ENCODE measurements at regions not wholly inside any gene's neighbourhood (a gene's known extent, or its start where the extent isn't known, plus 50 kb on each side); places are given as distances from the start of the nearest gene placed in this dataset.

- Histone ChIP-seq H3K4me1 (ENCODE audit: low read depth) (no peaks in the 10 kb centered on the region), H3K4me3 (no peak overlapping the region), H3K9me3 (no peaks in the 10 kb centered on the region), H3K36me3 (ENCODE audit: low read depth) (no peaks in the 10 kb centered on the region)
- DNase-seq (no peak), ATAC-seq (no peak)
- TF ChIP-seq CTCF (IDR thresholded peaks at IDR 0.05), result no peak
- intact Hi-C loops (cut with DNase I, micrococcal nuclease), result no loop called here
These were observed 330.1 kb downstream of the DHX35 start for GRCh38 chr20:39292193-39292736.

GRCh38 chr20:39291301-39291700 is 329.2 kb downstream of the DHX35 start:
- no peak for TF ChIP-seq CTCF (IDR thresholded peaks at IDR 0.05)
- H3K4me1 ChIP-seq (ENCODE audit: low read depth), result no peaks in the 10 kb centered on the region
- intact Hi-C loops (cut with DNase I, micrococcal nuclease), result no loop called here
- ATAC-seq, result no peak
- peak in 1 of 3 donors; percentile 22 for DNase-seq
- no peaks in the 10 kb centered on the region for H3K9me3 ChIP-seq
- H3K4me3 ChIP-seq, result no peak overlapping the region
- H3K36me3 ChIP-seq (ENCODE audit: low read depth), result no peaks in the 10 kb centered on the region

- TF ChIP-seq CTCF (IDR thresholded peaks at IDR 0.05), result no peak
- Histone ChIP-seq H3K36me3 (ENCODE audit: low read depth) (no peaks in the 10 kb centered on the region), H3K4me3 (no peak overlapping the region), H3K9me3 (no peaks in the 10 kb centered on the region), H3K4me1 (ENCODE audit: low read depth) (no peaks in the 10 kb centered on the region)
- DNase-seq (no peak), ATAC-seq (no peak)
- intact Hi-C loops (cut with DNase I, micrococcal nuclease), result no loop called here
These were observed 328.4 kb downstream of the DHX35 start for GRCh38 chr20:39290575-39290974.

- no peaks in the 10 kb centered on the region for H3K9me3 ChIP-seq
- no peak overlapping the region for H3K4me3 ChIP-seq
- no peak for DNase-seq
- ATAC-seq, result no peak
- no peaks in the 10 kb centered on the region for H3K4me1 ChIP-seq (ENCODE audit: low read depth)
- no peaks in the 10 kb centered on the region for H3K36me3 ChIP-seq (ENCODE audit: low read depth)
- intact Hi-C loops (cut with DNase I, micrococcal nuclease), result no loop called here
- TF ChIP-seq CTCF (IDR thresholded peaks at IDR 0.05), result no peak
These were observed 327.7 kb downstream of the DHX35 start for GRCh38 chr20:39289831-39290230.

GRCh38 chr20:39289316-39289715 is 327.2 kb downstream of the DHX35 start:
- ATAC-seq (no peak), DNase-seq (peak in 1 of 3 donors; percentile 50)
- Histone ChIP-seq H3K4me3 (no peak overlapping the region), H3K4me1 (ENCODE audit: low read depth) (no peaks in the 10 kb centered on the region), H3K36me3 (ENCODE audit: low read depth) (no peaks in the 10 kb centered on the region), H3K9me3 (no peaks in the 10 kb centered on the region)
- intact Hi-C loops (cut with DNase I, micrococcal nuclease), result no loop called here
- no peak for TF ChIP-seq CTCF (IDR thresholded peaks at IDR 0.05)

- Histone ChIP-seq H3K4me3 (no peak overlapping the region), H3K36me3 (ENCODE audit: low read depth) (no peaks in the 10 kb centered on the region), H3K4me1 (ENCODE audit: low read depth) (no peaks in the 10 kb centered on the region), H3K9me3 (no peaks in the 10 kb centered on the region)
- no peak for TF ChIP-seq CTCF (IDR thresholded peaks at IDR 0.05)
- ATAC-seq (no peak), DNase-seq (no peak)
- intact Hi-C loops (cut with DNase I, micrococcal nuclease), result no loop called here
These were observed 321.3 kb downstream of the DHX35 start for GRCh38 chr20:39283464-39283863.
